ENCODE measurements at regions not wholly inside any gene's neighbourhood (a gene's known extent, or its start where the extent isn't known, plus 50 kb on each side); places are given as distances from the start of the nearest gene placed in this dataset.

DNA sequence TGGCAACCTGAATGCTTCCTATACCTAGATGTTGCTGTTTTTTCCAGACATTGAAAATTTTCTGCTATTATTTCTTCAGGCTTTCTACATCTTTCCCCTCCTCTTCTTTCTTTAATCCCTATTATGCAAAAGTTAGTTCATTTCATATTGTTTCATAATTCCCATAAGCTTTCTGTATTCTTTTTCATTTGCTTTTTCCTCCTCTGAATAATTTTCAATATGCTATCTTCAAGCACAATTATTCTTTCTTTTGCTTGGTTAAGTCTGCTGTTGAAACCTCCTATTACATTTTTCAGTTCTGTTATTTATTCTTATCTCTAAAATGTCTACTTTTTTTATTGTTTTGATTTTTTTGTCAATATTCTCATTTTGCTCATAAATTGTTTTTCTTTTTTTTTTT, 947.1 kb upstream of the MIR17HG start:
- H3K27ac ChIP-seq (ENCODE audit: low read length), result no peak overlapping the region
- H3K79me2 ChIP-seq (ENCODE audit: low read length), result no peaks in the 10 kb centered on the region
- no peak overlapping the region for H3K4me2 ChIP-seq (ENCODE audit: low read length)
- H3K9ac ChIP-seq (ENCODE audit: low read length), result no peak overlapping the region
- H2AFZ ChIP-seq (ENCODE audit: low read length), result no peak overlapping the region
- H3K4me1 ChIP-seq (ENCODE audit: insufficient read depth, low read length), result no peaks in the 10 kb centered on the region
- ATAC-seq (no peak), DNase-seq (no peak)
- intact Hi-C loops (cut with micrococcal nuclease), result no loop called here
- POLR2A ChIA-PET (ENCODE audit: unreplicated experiment), result no interaction called here
- H4K20me1 ChIP-seq (ENCODE audit: low read length), result no peaks in the 10 kb centered on the region
- H3K36me3 ChIP-seq (ENCODE audit: low read depth, low read length), result no peaks in the 10 kb centered on the region
- TF ChIP-seq EZH2phosphoT487 (IDR thresholded peaks at IDR 0.05; ENCODE audit: borderline replicate concordance, low read length) (no peak), EZH2 (IDR thresholded peaks at IDR 0.05; ENCODE audit: low read length, unreplicated experiment) (no peak)
- TF ChIP-seq, protein P1, sequence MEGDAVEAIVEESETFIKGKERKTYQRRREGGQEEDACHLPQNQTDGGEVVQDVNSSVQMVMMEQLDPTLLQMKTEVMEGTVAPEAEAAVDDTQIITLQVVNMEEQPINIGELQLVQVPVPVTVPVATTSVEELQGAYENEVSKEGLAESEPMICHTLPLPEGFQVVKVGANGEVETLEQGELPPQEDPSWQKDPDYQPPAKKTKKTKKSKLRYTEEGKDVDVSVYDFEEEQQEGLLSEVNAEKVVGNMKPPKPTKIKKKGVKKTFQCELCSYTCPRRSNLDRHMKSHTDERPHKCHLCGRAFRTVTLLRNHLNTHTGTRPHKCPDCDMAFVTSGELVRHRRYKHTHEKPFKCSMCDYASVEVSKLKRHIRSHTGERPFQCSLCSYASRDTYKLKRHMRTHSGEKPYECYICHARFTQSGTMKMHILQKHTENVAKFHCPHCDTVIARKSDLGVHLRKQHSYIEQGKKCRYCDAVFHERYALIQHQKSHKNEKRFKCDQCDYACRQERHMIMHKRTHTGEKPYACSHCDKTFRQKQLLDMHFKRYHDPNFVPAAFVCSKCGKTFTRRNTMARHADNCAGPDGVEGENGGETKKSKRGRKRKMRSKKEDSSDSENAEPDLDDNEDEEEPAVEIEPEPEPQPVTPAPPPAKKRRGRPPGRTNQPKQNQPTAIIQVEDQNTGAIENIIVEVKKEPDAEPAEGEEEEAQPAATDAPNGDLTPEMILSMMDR (conservative IDR thresholded peaks at IDR 0.05; ENCODE audit: low read depth, low read length), result no peak
- H3K27me3 ChIP-seq (ENCODE audit: low read length), result no peaks in the 10 kb centered on the region
- H3K9me2 ChIP-seq (replicated peaks; ENCODE audit: low read length), result no peaks in the 10 kb centered on the region
- no peaks in the 10 kb centered on the region for H3F3A ChIP-seq (ENCODE audit: low read length, unreplicated experiment)
- H3K4me3 ChIP-seq (ENCODE audit: low read length), result no peak overlapping the region
- BruUV-seq (replicated peaks), result no TSS peak
- CTCF ChIA-PET, result no interaction called here
- H3K9me3 ChIP-seq (ENCODE audit: low read length), result no peaks in the 10 kb centered on the region

DNA sequence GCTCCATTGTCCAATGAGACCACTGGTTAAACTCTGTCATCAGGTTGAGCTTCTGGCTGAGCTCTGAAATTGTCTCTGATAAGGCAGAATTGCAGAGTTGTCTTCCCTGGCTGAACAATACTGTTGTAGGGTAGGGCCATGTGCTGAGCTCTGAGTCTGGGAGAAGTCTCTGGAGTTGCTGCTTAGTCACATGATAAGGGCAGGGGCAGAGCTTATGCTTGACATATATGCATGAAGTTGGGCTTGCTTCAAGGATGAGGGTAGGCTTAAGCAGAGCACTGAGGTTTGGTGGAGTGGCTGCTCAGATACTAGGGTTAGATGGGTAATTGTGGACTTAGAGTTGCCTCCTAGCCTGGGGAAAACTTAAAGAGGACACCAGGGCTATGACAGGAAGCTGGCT, 946.3 kb upstream of the MIR17HG start:
- ChIA-PET POLR2A (ENCODE audit: unreplicated experiment) (no interaction called here), CTCF (no interaction called here)
- H3K36me3 ChIP-seq (ENCODE audit: low read depth, low read length), result no peaks in the 10 kb centered on the region
- H3K4me2 ChIP-seq (ENCODE audit: low read length), result no peak overlapping the region
- TF ChIP-seq EZH2phosphoT487 (IDR thresholded peaks at IDR 0.05; ENCODE audit: borderline replicate concordance, low read length) (no peak), EZH2 (IDR thresholded peaks at IDR 0.05; ENCODE audit: low read length, unreplicated experiment) (no peak)
- TF ChIP-seq, protein P1 (conservative IDR thresholded peaks at IDR 0.05; ENCODE audit: low read depth, low read length), result no peak
- ATAC-seq (no peak), DNase-seq (no peak)
- no peak overlapping the region for H2AFZ ChIP-seq (ENCODE audit: low read length)
- no peaks in the 10 kb centered on the region for H4K20me1 ChIP-seq (ENCODE audit: low read length)
- intact Hi-C loops (cut with micrococcal nuclease), result no loop called here
- no TSS peak for BruUV-seq (replicated peaks)
- H3K4me1 ChIP-seq (ENCODE audit: insufficient read depth, low read length), result no peaks in the 10 kb centered on the region
- no peaks in the 10 kb centered on the region for H3K9me3 ChIP-seq (ENCODE audit: low read length)
- no peaks in the 10 kb centered on the region for H3F3A ChIP-seq (ENCODE audit: low read length, unreplicated experiment)
- no peak overlapping the region for H3K9ac ChIP-seq (ENCODE audit: low read length)
- H3K27ac ChIP-seq (ENCODE audit: low read length), result no peak overlapping the region
- H3K79me2 ChIP-seq (ENCODE audit: low read length), result no peaks in the 10 kb centered on the region
- no peaks in the 10 kb centered on the region for H3K9me2 ChIP-seq (replicated peaks; ENCODE audit: low read length)
- H3K27me3 ChIP-seq (ENCODE audit: low read length), result no peaks in the 10 kb centered on the region
- H3K4me3 ChIP-seq (ENCODE audit: low read length), result no peak overlapping the region

DNA sequence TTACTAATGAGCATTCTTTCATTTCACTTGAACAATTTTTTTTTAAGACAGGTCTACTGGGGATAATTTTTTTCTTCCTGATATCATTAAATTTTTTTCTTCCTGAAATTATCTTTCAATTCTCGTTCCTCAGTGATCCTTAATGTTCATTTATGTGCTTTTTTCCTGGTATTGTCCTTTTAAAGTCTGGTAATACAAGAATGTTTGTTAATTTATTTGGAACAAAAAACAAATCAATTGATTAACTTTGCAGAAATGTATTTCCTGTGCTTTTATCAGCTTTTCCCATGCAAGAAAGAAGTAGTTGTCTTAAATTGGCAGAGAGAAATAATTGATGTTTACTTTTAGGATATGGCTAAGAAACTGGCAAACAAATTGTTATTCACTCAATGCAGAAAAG, 945.4 kb upstream of the MIR17HG start:
- POLR2A ChIA-PET (ENCODE audit: unreplicated experiment), result interaction anchor here (0.7 kb wide), 1 partner anchor 285 kb away, joined by 4 read pairs; no protein-coding TSS in a partner anchor
- Histone ChIP-seq H3K4me1 (ENCODE audit: insufficient read depth, low read length) (no peaks in the 10 kb centered on the region), H4K20me1 (ENCODE audit: low read length) (no peaks in the 10 kb centered on the region), H3K4me2 (ENCODE audit: low read length) (no peak overlapping the region), H3K79me2 (ENCODE audit: low read length) (no peaks in the 10 kb centered on the region), H3K4me3 (ENCODE audit: low read length) (no peak overlapping the region), H3F3A (ENCODE audit: low read length, unreplicated experiment) (no peaks in the 10 kb centered on the region), H2AFZ (ENCODE audit: low read length) (no peak overlapping the region), H3K36me3 (ENCODE audit: low read depth, low read length) (no peaks in the 10 kb centered on the region), H3K9ac (ENCODE audit: low read length) (no peak overlapping the region), H3K9me3 (ENCODE audit: low read length) (no peaks in the 10 kb centered on the region), H3K27me3 (ENCODE audit: low read length) (no peaks in the 10 kb centered on the region), H3K27ac (ENCODE audit: low read length) (no peak overlapping the region), H3K9me2 (replicated peaks; ENCODE audit: low read length) (no peaks in the 10 kb centered on the region)
- CTCF ChIA-PET, result no interaction called here
- no TSS peak for BruUV-seq (replicated peaks)
- ATAC-seq, result no peak; the same call in 1 of the 2 replicates
- intact Hi-C loops (cut with micrococcal nuclease), result no loop called here
- TF ChIP-seq EZH2phosphoT487 (IDR thresholded peaks at IDR 0.05; ENCODE audit: borderline replicate concordance, low read length), result no peak
- TF ChIP-seq, protein P1 (conservative IDR thresholded peaks at IDR 0.05; ENCODE audit: low read depth, low read length), result no peak
- no peak for TF ChIP-seq EZH2 (IDR thresholded peaks at IDR 0.05; ENCODE audit: low read length, unreplicated experiment)
- no peak for DNase-seq
